ENCODE measurements at regions not wholly inside any gene's neighbourhood (a gene's known extent, or its start where the extent isn't known, plus 50 kb on each side); places are given as distances from the start of the nearest gene placed in this dataset.

DNA sequence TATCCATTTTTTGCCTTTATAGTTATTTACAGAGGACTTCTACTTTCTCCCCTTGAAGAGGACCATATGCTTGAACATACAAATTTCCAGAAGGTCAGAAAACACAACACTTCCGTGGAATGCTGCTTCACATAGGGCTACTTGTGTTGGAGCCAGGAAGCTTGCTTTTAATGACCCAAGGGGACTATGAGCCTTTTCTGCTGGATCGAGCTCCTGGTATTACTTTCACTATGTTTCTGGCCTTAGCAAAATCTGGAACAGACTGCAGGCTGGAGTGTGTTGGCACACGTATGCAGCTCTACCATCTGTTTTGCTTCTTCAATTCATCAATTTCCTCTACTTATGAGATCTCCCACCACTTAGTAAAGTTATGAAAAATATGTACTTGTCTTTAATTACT is 69.3 kb upstream of the CBLB start:
- H3K36me3 ChIP-seq = no peaks in the 10 kb centered on the region
- H3K27me3 ChIP-seq = no peaks in the 10 kb centered on the region
- H3K9me3 ChIP-seq = no peaks in the 10 kb centered on the region
- H3K4me3 ChIP-seq = peak overlapping the region in 2 of 4 donors; percentile 9 to 20
- DNase-seq (no peak), ATAC-seq (peak in 1 of 2 donors; percentile 46)
- H3K4me1 ChIP-seq = peaks cover 0 to 6% of the 10 kb centered on the region in 2 donors
- TF ChIP-seq POLR2A (IDR thresholded peaks at IDR 0.05) (no peak), CTCF (IDR thresholded peaks at IDR 0.05 in 4 of 5, conservative IDR thresholded peaks at IDR 0.05 in 1 of 5) (no peak)
- H3K27ac ChIP-seq = peak overlapping the region in 3 of 4 donors; percentile 24 to 47 (median 37)
- intact Hi-C loops (cut with DNase I; ENCODE audit: low total_unique reads) (no loop called here), in situ Hi-C loops (cut with MboI; ENCODE audit: low sequenced_read_pairs in 4 of 4) (no loop called here)

GRCh38 chr3:105938806-105939205 is 70.0 kb upstream of the CBLB start:
- Histone ChIP-seq H3K9me3 (no peaks in the 10 kb centered on the region), H3K36me3 (no peaks in the 10 kb centered on the region), H3K27ac (peak overlapping the region in 3 of 4 donors; percentile 24 to 47 (median 37)), H3K4me1 (peaks cover 0 to 6% of the 10 kb centered on the region in 2 donors), H3K27me3 (no peaks in the 10 kb centered on the region), H3K4me3 (peak overlapping the region in 1 of 4 donors; percentile 20)
- TF ChIP-seq POLR2A (IDR thresholded peaks at IDR 0.05) (no peak), CTCF (IDR thresholded peaks at IDR 0.05 in 4 of 5, conservative IDR thresholded peaks at IDR 0.05 in 1 of 5) (no peak)
- no peak for DNase-seq
- ATAC-seq = no peak
- in situ Hi-C loops (cut with MboI; ENCODE audit: low sequenced_read_pairs in 4 of 4) (no loop called here), intact Hi-C loops (cut with DNase I; ENCODE audit: low total_unique reads) (no loop called here)

GRCh38 chr3:105944276-105944675 is 75.5 kb upstream of the CBLB start:
- intact Hi-C loops (cut with DNase I; ENCODE audit: low total_unique reads) (no loop called here), in situ Hi-C loops (cut with MboI; ENCODE audit: low sequenced_read_pairs in 4 of 4) (no loop called here)
- no peak for TF ChIP-seq CTCF (IDR thresholded peaks at IDR 0.05 in 4 of 5, conservative IDR thresholded peaks at IDR 0.05 in 1 of 5)
- TF ChIP-seq POLR2A (IDR thresholded peaks at IDR 0.05) = no peak
- Histone ChIP-seq H3K9me3 (no peaks in the 10 kb centered on the region), H3K4me3 (no peak overlapping the region), H3K4me1 (no peaks in the 10 kb centered on the region), H3K27ac (no peak overlapping the region), H3K36me3 (no peaks in the 10 kb centered on the region), H3K27me3 (no peaks in the 10 kb centered on the region)
- ATAC-seq (no peak), DNase-seq (no peak)

- H3K4me1 ChIP-seq = no peaks in the 10 kb centered on the region
- TF ChIP-seq CTCF (IDR thresholded peaks at IDR 0.05 in 4 of 5, conservative IDR thresholded peaks at IDR 0.05 in 1 of 5) = no peak
- intact Hi-C loops (cut with DNase I; ENCODE audit: low total_unique reads) (no loop called here), in situ Hi-C loops (cut with MboI; ENCODE audit: low sequenced_read_pairs in 4 of 4) (no loop called here)
- H3K9me3 ChIP-seq = no peaks in the 10 kb centered on the region
- no peak for ATAC-seq
- no peaks in the 10 kb centered on the region for H3K36me3 ChIP-seq
- no peaks in the 10 kb centered on the region for H3K27me3 ChIP-seq
- no peak overlapping the region for H3K4me3 ChIP-seq
- no peak overlapping the region for H3K27ac ChIP-seq
- no peak for DNase-seq
Measured at GRCh38 chr3:105944721-105945120, 75.9 kb upstream of the CBLB start.

DNA sequence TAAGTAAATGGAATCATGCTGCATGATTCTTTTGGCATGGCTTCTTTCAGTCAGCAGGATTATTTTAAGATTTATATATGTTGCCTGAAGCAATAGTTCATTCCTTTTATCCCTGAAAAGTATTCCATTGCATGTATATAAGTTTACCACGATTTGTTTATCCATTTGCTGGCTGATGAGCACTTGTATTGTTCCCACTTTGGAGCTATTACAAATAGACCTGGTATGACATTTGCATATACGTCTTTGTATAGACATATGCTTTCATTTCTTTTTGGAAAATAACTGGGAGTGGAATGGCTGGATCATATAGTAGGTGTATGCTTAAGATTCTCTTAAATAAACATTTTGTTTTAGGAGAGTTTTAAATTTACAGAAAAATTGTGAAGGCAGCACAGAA is 79.3 kb upstream of the CBLB start:
- H3K4me3 ChIP-seq = no peak overlapping the region
- H3K27me3 ChIP-seq = no peaks in the 10 kb centered on the region
- no peaks in the 10 kb centered on the region for H3K9me3 ChIP-seq
- H3K4me1 ChIP-seq = no peaks in the 10 kb centered on the region
- H3K27ac ChIP-seq = no peak overlapping the region
- intact Hi-C loops (cut with DNase I; ENCODE audit: low total_unique reads) = no loop called here
- ATAC-seq (no peak), DNase-seq (no peak)
- H3K36me3 ChIP-seq = no peaks in the 10 kb centered on the region
- in situ Hi-C loops (cut with MboI; ENCODE audit: low sequenced_read_pairs in 4 of 4) = no loop called here
- TF ChIP-seq CTCF (IDR thresholded peaks at IDR 0.05 in 4 of 5, conservative IDR thresholded peaks at IDR 0.05 in 1 of 5) (no peak), POLR2A (IDR thresholded peaks at IDR 0.05) (no peak)
